HL-60 (cell line): ENCODE measurements at regions not wholly inside any gene's neighbourhood (a gene's known extent, or its start where the extent isn't known, plus 50 kb on each side); places are given as distances from the start of the nearest gene placed in this dataset.

Experiments used
- DNase-seq, 2 experiments: peaks; one replicate each; pipeline ENCODE4 v3.0.0-alpha.2; 2010 to 2020; ENCODE audit warnings: low read depth in 1 of 2, low spot score in 1 of 2
- H3K27ac ChIP-seq: fragments of 250-450 bp; sonication (Bioruptor Pico); replicated peaks from 2 replicates; pipeline ENCODE4 v1.5.1; 2020; ENCODE audit warnings: mild to moderate bottlenecking, moderate library complexity
- H3K27me3 ChIP-seq: fragments of 250-450 bp; sonication (Bioruptor Pico); 2 replicates; pipeline ENCODE4 v1.5.1; 2021; ENCODE audit warnings: mild to moderate bottlenecking, moderate library complexity; ENCODE audit not compliant: insufficient read depth, poor library complexity, severe bottlenecking
- H3K4me3 ChIP-seq: replicated peaks from 2 replicates; pipeline ENCODE4 v1.5.1; 2011; ENCODE audit warnings: mild to moderate bottlenecking, control low read depth, low read length; ENCODE audit not compliant: insufficient read depth
- CTCF ChIP-seq: IDR thresholded peaks from one replicate; pipeline ENCODE4 v1.5.1; 2011; ENCODE audit warnings: low read length, control low read depth, inconsistent platforms; ENCODE audit not compliant: insufficient read depth
- GABPA ChIP-seq: IDR thresholded peaks from 2 replicates; pipeline ENCODE4 v1.6.1; 2012; ENCODE audit warnings: low read depth
- POLR2AphosphoS5 ChIP-seq: IDR thresholded peaks from 2 replicates; pipeline ENCODE4 v1.6.1; 2012; ENCODE audit warnings: low read depth
- REST ChIP-seq: IDR thresholded peaks from 2 replicates; pipeline ENCODE4 v1.6.1; 2012; ENCODE audit warnings: low read depth; ENCODE audit not compliant: insufficient replicate concordance
- SPI1 ChIP-seq: IDR thresholded peaks from 2 replicates; pipeline ENCODE4 v1.6.1; 2012; ENCODE audit warnings: low read depth, mild to moderate bottlenecking, borderline replicate concordance

GRCh38 chr17:14859542-14859941 lies 405.6 kb downstream of the PMP22 start:
- no peak for DNase-seq
- TF ChIP-seq POLR2AphosphoS5 (no peak), REST (no peak), CTCF (no peak), GABPA (no peak), SPI1 (no peak)
- Histone ChIP-seq H3K27ac (no peak overlapping the region), H3K4me3 (no peak overlapping the region), H3K27me3 (no peaks in the 10 kb centered on the region)

DNA sequence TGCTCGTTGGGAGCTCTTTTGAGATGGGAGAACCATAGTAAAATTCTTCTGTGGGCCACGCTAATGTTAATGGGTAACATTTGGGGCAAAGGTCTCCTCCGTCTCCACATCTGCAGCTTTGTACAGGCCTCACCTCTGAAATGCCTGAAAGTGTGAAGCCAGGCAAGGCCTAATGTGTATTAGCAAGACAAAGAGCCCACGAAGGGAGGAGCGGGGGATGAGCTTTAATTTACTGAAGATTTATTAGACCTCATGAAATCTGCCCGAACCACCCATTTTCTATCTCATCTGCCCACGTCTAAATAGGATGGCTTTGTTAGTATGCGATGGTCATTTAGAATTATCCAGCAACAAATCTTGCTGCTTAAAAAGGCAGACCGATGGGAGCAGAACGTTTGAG lies 408.9 kb downstream of the PMP22 start:
- H3K27ac ChIP-seq, result no peak overlapping the region
- H3K4me3 ChIP-seq, result no peak overlapping the region
- DNase-seq, result no peak
- no peaks in the 10 kb centered on the region for H3K27me3 ChIP-seq
- TF ChIP-seq REST (no peak), CTCF (no peak), SPI1 (no peak), POLR2AphosphoS5 (no peak), GABPA (no peak)

GRCh38 chr17:14854691-14855090 lies 410.4 kb downstream of the PMP22 start:
- TF ChIP-seq SPI1 (no peak), CTCF (no peak), REST (no peak), POLR2AphosphoS5 (no peak), GABPA (no peak)
- Histone ChIP-seq H3K4me3 (no peak overlapping the region), H3K27me3 (no peaks in the 10 kb centered on the region), H3K27ac (no peak overlapping the region)
- DNase-seq, result no peak
